IMR-90 (cell line): ENCODE measurements at regions not wholly inside any gene's neighbourhood (a gene's known extent, or its start where the extent isn't known, plus 50 kb on each side); places are given as distances from the start of the nearest gene placed in this dataset.

Experiments used
- CTCF ChIP-seq: conservative IDR thresholded peaks from 2 replicates; pipeline ENCODE4 v1.5.1; 2012; ENCODE audit warnings: mild to moderate bottlenecking, low read depth, low read length, improper control_type of control experiment
- POLR2A ChIP-seq: IDR thresholded peaks from 2 replicates; pipeline ENCODE4 v1.6.1; 2012; ENCODE audit warnings: mild to moderate bottlenecking, low read depth, low read length

DNA sequence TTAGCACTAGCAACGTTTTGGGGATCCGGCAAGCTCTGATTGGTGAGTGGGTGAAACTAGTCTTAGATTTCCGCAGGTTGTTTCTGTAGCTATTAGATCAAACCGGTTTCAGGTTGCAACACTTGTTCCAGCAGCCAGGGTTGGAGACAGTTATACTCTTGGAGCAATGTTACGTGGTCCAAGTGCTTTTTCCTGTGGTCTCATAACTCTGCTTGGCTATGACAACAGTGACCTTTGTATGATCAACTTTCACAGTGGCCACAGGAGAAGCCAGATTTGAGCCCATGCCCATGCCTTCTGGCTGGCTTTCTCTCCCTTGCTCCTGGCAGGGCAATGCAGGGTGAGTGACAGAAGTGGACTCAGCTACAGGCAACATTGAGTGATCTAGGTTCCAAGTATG lies 84.5 kb upstream of the TAF1B start:
- TF ChIP-seq CTCF = no peak
- no peak for TF ChIP-seq POLR2A
